ENCODE measurements at regions not wholly inside any gene's neighbourhood (a gene's known extent, or its start where the extent isn't known, plus 50 kb on each side); places are given as distances from the start of the nearest gene placed in this dataset.
"Not testable (repeated sequence)": the region's sequence is repeated elsewhere in the genome, so short reads cannot be mapped to it uniquely, and the experiment has no call there.

GRCh38 chr2:111617299-111618225, 266.4 kb downstream of the ANAPC1 start:
- no peak for DNase-seq (ENCODE audit: low read depth in 2 of 2)

- DNase-seq (ENCODE audit: low read depth in 2 of 2) = no peak
Observed at GRCh38 chr2:111618226-111618977, 265.6 kb downstream of the ANAPC1 start.

- DNase-seq (ENCODE audit: low read depth in 2 of 2) = no peak
Observed at GRCh38 chr2:111618978-111619902, 264.8 kb downstream of the ANAPC1 start.

- no peak for DNase-seq (ENCODE audit: low read depth in 2 of 2)
Observed at GRCh38 chr2:111620281-111620680, 263.7 kb downstream of the ANAPC1 start.

GRCh38 chr2:111622859-111623258, 261.1 kb downstream of the ANAPC1 start:
- no peak for DNase-seq (ENCODE audit: low read depth in 2 of 2)

GRCh38 chr2:111623380-111623779, 260.6 kb downstream of the ANAPC1 start:
- no peak for DNase-seq (ENCODE audit: low read depth in 2 of 2)

- no peak for DNase-seq (ENCODE audit: low read depth in 2 of 2)
Observed at GRCh38 chr2:111624411-111625156, 259.4 kb downstream of the ANAPC1 start.

GRCh38 chr2:111625157-111625537, 258.8 kb downstream of the ANAPC1 start:
- not testable (repeated sequence) for DNase-seq (ENCODE audit: low read depth in 2 of 2)

- no peak for DNase-seq (ENCODE audit: low read depth in 2 of 2)
Observed at GRCh38 chr2:111626037-111626864, 257.7 kb downstream of the ANAPC1 start.

- no peak for DNase-seq (ENCODE audit: low read depth in 2 of 2)
Observed at GRCh38 chr2:111626865-111627163, 257.2 kb downstream of the ANAPC1 start.

- DNase-seq (ENCODE audit: low read depth in 2 of 2) = no peak
Observed at GRCh38 chr2:111627256-111627655, 256.7 kb downstream of the ANAPC1 start.

GRCh38 chr2:111628221-111628620, 255.8 kb downstream of the ANAPC1 start:
- no peak for DNase-seq (ENCODE audit: low read depth in 2 of 2)

- no peak for DNase-seq (ENCODE audit: low read depth in 2 of 2)
Observed at GRCh38 chr2:111629983-111630382, 254.0 kb downstream of the ANAPC1 start.

GRCh38 chr2:111632661-111633060, 251.3 kb downstream of the ANAPC1 start:
- DNase-seq (ENCODE audit: low read depth in 2 of 2) = no peak

GRCh38 chr2:111633189-111633588, 250.8 kb downstream of the ANAPC1 start:
- no peak for DNase-seq (ENCODE audit: low read depth in 2 of 2)

GRCh38 chr2:111633643-111634042, 250.3 kb downstream of the ANAPC1 start:
- no peak for DNase-seq (ENCODE audit: low read depth in 2 of 2)

- DNase-seq (ENCODE audit: low read depth in 2 of 2) = no peak
Observed at GRCh38 chr2:111634050-111634794, 249.8 kb downstream of the ANAPC1 start.

GRCh38 chr2:111634995-111635538, 248.9 kb downstream of the ANAPC1 start:
- no peak for DNase-seq (ENCODE audit: low read depth in 2 of 2)

GRCh38 chr2:111636905-111637304, 247.1 kb downstream of the ANAPC1 start:
- DNase-seq (ENCODE audit: low read depth in 2 of 2) = no peak
